ENCODE measurements at regions not wholly inside any gene's neighbourhood (a gene's known extent, or its start where the extent isn't known, plus 50 kb on each side); places are given as distances from the start of the nearest gene placed in this dataset.

GRCh38 chr11:27234961-27235360 is 128.1 kb downstream of the CCDC34 start:
- TF ChIP-seq POLR2A (IDR thresholded peaks at IDR 0.05) (no peak), POLR2AphosphoS5 (IDR thresholded peaks at IDR 0.05) (no peak)
